Fibroblast of lung (primary cell): ENCODE measurements at regions not wholly inside any gene's neighbourhood (a gene's known extent, or its start where the extent isn't known, plus 50 kb on each side); places are given as distances from the start of the nearest gene placed in this dataset.

Experiments used
- DNase-seq, 2 donors: peaks; one replicate each; pipeline versions ENCODE4 v3.0.0 to v3.0.0-alpha.2; 2010; ENCODE audit warnings: low read depth in 2 of 2
- H2AFZ ChIP-seq: 2 replicates; pipeline ENCODE4 v1.5.1; 2012; ENCODE audit warnings: low read length, control low read depth, inconsistent platforms
- H3K27ac ChIP-seq: 2 replicates; pipeline ENCODE4 v1.5.1; 2011; ENCODE audit warnings: low read length, control low read depth; ENCODE audit not compliant: insufficient read depth
- H3K27me3 ChIP-seq: 2 replicates; pipeline ENCODE4 v1.5.1; 2011; ENCODE audit warnings: mild to moderate bottlenecking, low read length; ENCODE audit not compliant: control insufficient read depth, insufficient read depth
- H3K36me3 ChIP-seq: 2 replicates; pipeline ENCODE4 v1.5.1; 2011; ENCODE audit warnings: low read length; ENCODE audit not compliant: control insufficient read depth, insufficient read depth
- H3K4me1 ChIP-seq: 2 replicates; pipeline ENCODE4 v1.5.1; 2011; ENCODE audit warnings: low read length; ENCODE audit not compliant: control insufficient read depth, insufficient read depth; ENCODE audit errors: extremely low read depth
- H3K4me2 ChIP-seq: 2 replicates; pipeline ENCODE4 v1.5.1; 2011; ENCODE audit warnings: low read length, control low read depth; ENCODE audit not compliant: insufficient read depth; ENCODE audit errors: extremely low read depth
- H3K4me3 ChIP-seq, 4 experiments: fragments of 200-600 bp in 1 of 4; sonication (generic) in 1 of 4; replicated peaks in 1 of 4; 2 replicates each; pipeline ENCODE4 v1.5.1; 2011 to 2016; ENCODE audit warnings: low read length in 4 of 4, low read depth in 3 of 4, mild to moderate bottlenecking in 3 of 4, control low read depth in 2 of 4, inconsistent platforms in 1 of 4, mixed read lengths in 1 of 4; ENCODE audit not compliant: insufficient read depth in 1 of 4; ENCODE audit errors: control extremely low read depth in 1 of 4
- H3K79me2 ChIP-seq: 2 replicates; pipeline ENCODE4 v1.5.1; 2012; ENCODE audit warnings: mild to moderate bottlenecking, low read length, inconsistent platforms; ENCODE audit not compliant: control insufficient read depth, insufficient read depth
- H3K9ac ChIP-seq: 2 replicates; pipeline ENCODE4 v1.5.1; 2011; ENCODE audit warnings: mild to moderate bottlenecking, low read length, control low read depth; ENCODE audit not compliant: insufficient read depth
- H3K9me3 ChIP-seq: 2 replicates; pipeline ENCODE4 v1.5.1; 2012; ENCODE audit warnings: low read depth, low read length; ENCODE audit not compliant: control insufficient read depth, insufficient read depth
- H4K20me1 ChIP-seq: 2 replicates; pipeline ENCODE4 v1.5.1; 2011; ENCODE audit warnings: low read length; ENCODE audit not compliant: control insufficient read depth, insufficient read depth; ENCODE audit errors: extremely low read depth
- EZH2 ChIP-seq: IDR thresholded peaks from 2 replicates; pipeline ENCODE4 v1.5.1; 2012; ENCODE audit warnings: low read length, control low read depth, mild to moderate bottlenecking; ENCODE audit errors: missing control alignments
- TF ChIP-seq, protein P1 (sequence below), 2 donors: IDR thresholded peaks in 1 of 2; conservative IDR thresholded peaks in 1 of 2; 1 replicate in 1 of 2; 2 replicates in 1 of 2; pipeline ENCODE4 v1.5.1; 2011 to 2012; ENCODE audit warnings: low read length in 2 of 2, control low read depth in 1 of 2, inconsistent platforms in 1 of 2, low read depth in 1 of 2, mild to moderate bottlenecking in 1 of 2

DNA sequence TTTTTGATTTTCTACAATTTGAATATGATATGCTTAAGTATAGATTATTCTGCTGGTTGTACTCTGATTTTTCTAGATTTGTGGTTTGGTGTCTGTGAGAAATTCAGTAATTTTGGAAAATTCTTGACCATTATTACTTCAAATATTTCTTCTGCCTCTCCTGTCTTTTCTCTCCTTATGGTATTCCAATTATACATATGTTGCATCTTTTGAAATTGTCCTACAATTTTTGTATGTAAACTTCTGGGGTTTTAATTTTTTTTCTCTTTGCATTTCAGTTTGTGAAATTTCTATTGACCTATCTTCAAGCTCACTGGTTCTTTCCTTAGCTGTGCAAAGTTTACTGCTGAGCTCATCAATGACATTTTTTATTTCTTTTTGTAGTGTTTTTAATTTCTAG is 534.4 kb upstream of the SLC35B3 start:
- no peaks in the 10 kb centered on the region for H3K9me3 ChIP-seq
- no peak for DNase-seq
- TF ChIP-seq, protein P1, sequence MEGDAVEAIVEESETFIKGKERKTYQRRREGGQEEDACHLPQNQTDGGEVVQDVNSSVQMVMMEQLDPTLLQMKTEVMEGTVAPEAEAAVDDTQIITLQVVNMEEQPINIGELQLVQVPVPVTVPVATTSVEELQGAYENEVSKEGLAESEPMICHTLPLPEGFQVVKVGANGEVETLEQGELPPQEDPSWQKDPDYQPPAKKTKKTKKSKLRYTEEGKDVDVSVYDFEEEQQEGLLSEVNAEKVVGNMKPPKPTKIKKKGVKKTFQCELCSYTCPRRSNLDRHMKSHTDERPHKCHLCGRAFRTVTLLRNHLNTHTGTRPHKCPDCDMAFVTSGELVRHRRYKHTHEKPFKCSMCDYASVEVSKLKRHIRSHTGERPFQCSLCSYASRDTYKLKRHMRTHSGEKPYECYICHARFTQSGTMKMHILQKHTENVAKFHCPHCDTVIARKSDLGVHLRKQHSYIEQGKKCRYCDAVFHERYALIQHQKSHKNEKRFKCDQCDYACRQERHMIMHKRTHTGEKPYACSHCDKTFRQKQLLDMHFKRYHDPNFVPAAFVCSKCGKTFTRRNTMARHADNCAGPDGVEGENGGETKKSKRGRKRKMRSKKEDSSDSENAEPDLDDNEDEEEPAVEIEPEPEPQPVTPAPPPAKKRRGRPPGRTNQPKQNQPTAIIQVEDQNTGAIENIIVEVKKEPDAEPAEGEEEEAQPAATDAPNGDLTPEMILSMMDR (conservative IDR thresholded peaks at IDR 0.05 in 1 of 2, IDR thresholded peaks at IDR 0.05 in 1 of 2; ENCODE audit: low read depth in 1 of 2, low read length in 2 of 2): no peak
- no peak for TF ChIP-seq EZH2
- no peaks in the 10 kb centered on the region for H3K36me3 ChIP-seq
- H3K27ac ChIP-seq: no peak overlapping the region
- H3K27me3 ChIP-seq: no peaks in the 10 kb centered on the region
- no peaks in the 10 kb centered on the region for H3K79me2 ChIP-seq
- no peak overlapping the region for H3K9ac ChIP-seq
- no peaks in the 10 kb centered on the region for H4K20me1 ChIP-seq
- no peak overlapping the region for H2AFZ ChIP-seq
- H3K4me1 ChIP-seq: no peaks in the 10 kb centered on the region
- no peak overlapping the region for H3K4me3 ChIP-seq
- no peak overlapping the region for H3K4me2 ChIP-seq

DNA sequence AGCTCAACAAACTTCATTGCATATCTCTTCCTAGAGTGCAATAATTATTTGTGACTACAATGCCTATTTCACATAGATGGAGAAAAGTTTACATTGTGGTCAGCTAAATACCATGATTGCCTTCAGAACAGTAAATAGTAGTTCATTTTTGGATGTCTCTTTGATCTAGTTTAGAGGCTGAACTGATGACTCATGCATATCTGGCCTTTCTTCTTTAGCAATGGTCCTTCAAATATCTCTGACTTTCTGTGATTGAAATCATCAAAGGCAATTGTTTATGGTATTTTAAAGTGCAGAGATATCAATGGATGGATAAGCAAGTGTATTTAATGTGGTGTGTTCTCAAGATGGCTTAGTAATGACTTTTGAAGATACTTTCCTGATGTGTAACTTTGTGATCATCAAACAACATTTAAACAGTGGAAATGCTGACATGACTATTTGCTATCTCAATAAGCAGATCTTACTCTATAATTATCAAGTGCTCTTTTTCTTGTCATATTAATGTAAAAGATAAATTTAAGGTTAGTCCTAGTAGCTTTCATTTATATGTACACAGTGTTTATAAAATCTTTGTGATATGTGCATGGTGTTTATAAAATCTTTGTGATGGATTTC is 523.7 kb upstream of the SLC35B3 start:
- H3K27ac ChIP-seq: no peak overlapping the region
- DNase-seq: peak; percentile 17 to 58
- H3K4me3 ChIP-seq: no peak overlapping the region
- H3K4me2 ChIP-seq: no peak overlapping the region
- no peaks in the 10 kb centered on the region for H3K36me3 ChIP-seq
- no peaks in the 10 kb centered on the region for H4K20me1 ChIP-seq
- TF ChIP-seq EZH2: no peak
- TF ChIP-seq, protein P1 (conservative IDR thresholded peaks at IDR 0.05 in 1 of 2, IDR thresholded peaks at IDR 0.05 in 1 of 2; ENCODE audit: low read depth in 1 of 2, low read length in 2 of 2): no peak
- no peaks in the 10 kb centered on the region for H3K9me3 ChIP-seq
- H3K4me1 ChIP-seq: no peaks in the 10 kb centered on the region
- H3K9ac ChIP-seq: no peak overlapping the region
- no peak overlapping the region for H2AFZ ChIP-seq
- no peaks in the 10 kb centered on the region for H3K27me3 ChIP-seq
- H3K79me2 ChIP-seq: no peaks in the 10 kb centered on the region

DNA sequence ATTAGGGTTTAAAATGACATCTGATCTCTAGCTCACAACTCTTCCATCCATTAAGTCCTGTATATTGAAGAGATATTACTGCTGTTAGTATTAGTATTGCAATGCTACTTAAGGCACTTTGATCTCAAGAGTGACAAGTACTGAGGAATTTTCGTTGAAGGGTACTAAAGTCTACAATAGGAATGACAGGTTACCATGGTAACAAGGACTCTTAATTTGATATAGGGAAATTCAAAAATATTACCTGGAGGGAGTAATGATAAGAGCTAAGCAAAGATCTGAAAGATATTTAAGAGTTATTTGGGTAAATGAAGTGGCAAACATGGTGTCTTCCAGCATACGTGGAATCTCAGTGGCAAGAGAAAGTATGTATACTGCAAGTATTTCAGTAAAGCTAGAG is 518.0 kb upstream of the SLC35B3 start:
- Histone ChIP-seq H3K9ac (no peak overlapping the region), H3K79me2 (no peaks in the 10 kb centered on the region), H3K9me3 (no peaks in the 10 kb centered on the region), H3K4me1 (no peaks in the 10 kb centered on the region), H3K4me3 (no peak overlapping the region), H3K36me3 (no peaks in the 10 kb centered on the region), H3K27ac (no peak overlapping the region), H3K27me3 (no peaks in the 10 kb centered on the region), H4K20me1 (no peaks in the 10 kb centered on the region), H3K4me2 (no peak overlapping the region), H2AFZ (no peak overlapping the region)
- no peak for DNase-seq
- TF ChIP-seq, protein P1 (conservative IDR thresholded peaks at IDR 0.05 in 1 of 2, IDR thresholded peaks at IDR 0.05 in 1 of 2; ENCODE audit: low read depth in 1 of 2, low read length in 2 of 2): no peak
- no peak for TF ChIP-seq EZH2
